HepG2 (cell line): ENCODE measurements at regions not wholly inside any gene's neighbourhood (a gene's known extent, or its start where the extent isn't known, plus 50 kb on each side); places are given as distances from the start of the nearest gene placed in this dataset.

Experiments
- ATAC-seq: fragments of 200-7000 bp; cut with Tn5 transposase; 3 replicates; pipeline ENCODE4 v1.9.1; 2020; ENCODE audit warnings: mild to moderate bottlenecking, moderate library complexity
- BruUV-seq: library from RNA; stranded (reverse); fragments of 400-500 nt; replicated peaks from 2 replicates; lab custom pipeline; 2021; lab: Mats Ljungman, UMichigan
- CTCF ChIA-PET: fragments of 300-600 bp; formaldehyde crosslinking; extraction: SDS; loops from one replicate; lab custom pipeline; 2021; ENCODE audit warnings: low total read pairs, inconsistent platforms, low intra/inter-chr PET ratio; lab: Yijun Ruan, JAX
- POLR2A ChIA-PET: fragments of 350-600 bp; sonication (Branson Sonifier 250); formaldehyde crosslinking; loops from one replicate; lab custom pipeline; 2020; ENCODE audit warnings: antibody characterized with exemption, inconsistent platforms; lab: Yijun Ruan, JAX
- DNase-seq: peaks from one replicate; pipeline ENCODE4 v3.0.0-alpha.2; 2015; ENCODE audit warnings: low spot score
- FAIRE-seq: peaks from 3 replicates; lab custom pipeline; 2011; peaks lifted over from hg19 to GRCh38; lab: Jason Lieb, UNC
- H2AFZ ChIP-seq: one replicate; pipeline ENCODE4 v1.6.1; 2011; ENCODE audit warnings: low read length, inconsistent platforms
- H3K27ac ChIP-seq: fragments of 300-600 bp; 3 replicates; pipeline ENCODE4 v1.8.0; 2011; ENCODE audit warnings: mixed run types, mild to moderate bottlenecking, mixed read lengths, low read length, inconsistent platforms; ENCODE audit not compliant: insufficient read depth; ENCODE audit errors: extremely low read length
- H3K27me3 ChIP-seq, 2 experiments: fragments of 200-600 bp in 1 of 2; 2 replicates in 1 of 2; 3 replicates in 1 of 2; pipeline versions ENCODE4 v1.6.0 to v1.8.0; 2011; ENCODE audit warnings: low read length in 2 of 2, mild to moderate bottlenecking in 2 of 2, moderate library complexity in 2 of 2, inconsistent platforms in 1 of 2; ENCODE audit not compliant: insufficient read depth in 2 of 2, control insufficient read depth in 1 of 2
- H3K36me3 ChIP-seq, 2 experiments: fragments of 200-600 bp in 1 of 2; replicated peaks in 1 of 2; 2 replicates in 1 of 2; 3 replicates in 1 of 2; pipeline versions ENCODE4 v1.5.1 to v1.8.0; 2011; ENCODE audit warnings: low read length in 2 of 2, inconsistent platforms in 1 of 2; ENCODE audit not compliant: insufficient read depth in 2 of 2, control insufficient read depth in 1 of 2
- H3K4me1 ChIP-seq: 2 replicates; pipeline ENCODE4 v1.5.1; 2012; ENCODE audit warnings: low read length, inconsistent platforms; ENCODE audit not compliant: insufficient read depth
- H3K4me2 ChIP-seq: 2 replicates; pipeline ENCODE4 v1.6.0; 2011; ENCODE audit warnings: low read depth, low read length, inconsistent platforms
- H3K4me3 ChIP-seq, 3 experiments: fragments of 200-600 bp in 1 of 3; sonication (generic), shearing (Covaris generic) in 1 of 3; replicated peaks in 1 of 3; 2 replicates each; pipeline ENCODE4 v1.5.1; 2011 to 2016; ENCODE audit warnings: low read length in 3 of 3, inconsistent platforms in 2 of 3, low read depth in 2 of 3, mild to moderate bottlenecking in 2 of 3, control low read depth in 1 of 3, mixed read lengths in 1 of 3; ENCODE audit not compliant: insufficient read depth in 1 of 3
- H3K79me2 ChIP-seq: one replicate; pipeline ENCODE4 v1.6.1; 2011; ENCODE audit warnings: low read length, inconsistent platforms; ENCODE audit not compliant: insufficient read depth
- H3K9ac ChIP-seq: 2 replicates; pipeline ENCODE4 v1.6.0; 2011; ENCODE audit warnings: mild to moderate bottlenecking, low read depth, low read length, inconsistent platforms; ENCODE audit not compliant: insufficient read depth
- H3K9me3 ChIP-seq: 2 replicates; pipeline ENCODE4 v1.5.1; 2012; ENCODE audit warnings: mild to moderate bottlenecking, low read length
- H4K20me1 ChIP-seq: 2 replicates; pipeline ENCODE4 v1.6.0; 2011; ENCODE audit warnings: inconsistent platforms, mild to moderate bottlenecking, low read length, moderate library complexity; ENCODE audit not compliant: insufficient read depth
- AKAP8 ChIP-seq: sonication (generic); formaldehyde crosslinking; IDR thresholded peaks from 2 replicates; pipeline ENCODE4 v1.5.1; 2020; ENCODE audit warnings: mild to moderate bottlenecking, missing genetic modification reagents
- ARID3A ChIP-seq: IDR thresholded peaks from 2 replicates; pipeline ENCODE4 v1.6.1; 2012; ENCODE audit warnings: low read depth, low read length, improper control_type of control experiment
- ATF7-NPFF ChIP-seq: sonication (generic); formaldehyde crosslinking; IDR thresholded peaks from 2 replicates; pipeline ENCODE4 v1.8.1; 2023; ENCODE audit warnings: mild to moderate bottlenecking, low read depth, missing genetic modification reagents, moderate library complexity
- ATRX ChIP-seq: sonication (generic); formaldehyde crosslinking; IDR thresholded peaks from 2 replicates; pipeline ENCODE4 v1.4.0; 2020; ENCODE audit warnings: missing genetic modification reagents, borderline replicate concordance
- CEBPG ChIP-seq: IDR thresholded peaks from 2 replicates; pipeline ENCODE4 v1.6.1; 2016
- E2F5 ChIP-seq: sonication (generic); formaldehyde crosslinking; conservative IDR thresholded peaks from 2 replicates; pipeline ENCODE4 v1.4.0; 2020; ENCODE audit warnings: missing genetic modification reagents
- IRF1 ChIP-seq: sonication (generic); formaldehyde crosslinking; IDR thresholded peaks from 2 replicates; pipeline ENCODE4 v1.4.0; 2020; ENCODE audit warnings: low read depth, mild to moderate bottlenecking, missing genetic modification reagents
- JUN ChIP-seq: sonication (generic); formaldehyde crosslinking; IDR thresholded peaks from 2 replicates; pipeline ENCODE4 v1.4.0; 2020; ENCODE audit warnings: mild to moderate bottlenecking, missing genetic modification reagents
- KLF15 ChIP-seq: sonication (generic); formaldehyde crosslinking; IDR thresholded peaks from 2 replicates; pipeline ENCODE4 v1.8.1; 2023; ENCODE audit warnings: borderline replicate concordance, mild to moderate bottlenecking, inconsistent platforms, missing genetic modification reagents, mixed read lengths
- MAX ChIP-seq: IDR thresholded peaks from 2 replicates; pipeline ENCODE4 v1.6.1; 2012; ENCODE audit warnings: inconsistent platforms
- PITX1 ChIP-seq: sonication (generic); formaldehyde crosslinking; IDR thresholded peaks from 2 replicates; pipeline ENCODE4 v1.5.1; 2020; ENCODE audit warnings: mild to moderate bottlenecking, missing genetic modification reagents
- SRSF4 ChIP-seq: fragments of 200-400 bp; formaldehyde crosslinking; IDR thresholded peaks from one replicate; pipeline ENCODE4 v1.6.1; 2018; ENCODE audit warnings: mild to moderate bottlenecking, low read depth, low read length, moderate library complexity; ENCODE audit not compliant: poor library complexity, severe bottlenecking
- ZNF770 ChIP-seq: sonication (generic); formaldehyde crosslinking; IDR thresholded peaks from 2 replicates; pipeline ENCODE4 v1.5.0; 2020; ENCODE audit warnings: mild to moderate bottlenecking, missing genetic modification reagents
- WGBS: methylation state at CpG from one replicate; pipeline ENCODE4 v1.1.6; 2017; ENCODE audit warnings: low lambda C conversion rate; 5-methylcytosine and 5-hydroxymethylcytosine counted together
- in situ Hi-C: cut with HindIII; loops from 2 replicates; pipeline ENCODE4 v1.10.0; 2017; ENCODE audit warnings: low pct_unique_long_range_greater_than_20kb; ENCODE audit not compliant: extremely low pct_ligation_motif_present
- intact Hi-C: fragments of 100-400 bp; cut with micrococcal nuclease; formaldehyde crosslinking; loops from one replicate; pipeline ENCODE4 v1.10.0; 2022; ENCODE audit not compliant: unreplicated experiment

- Histone ChIP-seq H3K9ac (no peak overlapping the region), H4K20me1 (no peaks in the 10 kb centered on the region), H3K79me2 (no peaks in the 10 kb centered on the region), H3K9me3 (no peaks in the 10 kb centered on the region), H2AFZ (no peak overlapping the region), H3K4me1 (no peaks in the 10 kb centered on the region), H3K36me3 (no peaks in the 10 kb centered on the region), H3K4me2 (no peak overlapping the region), H3K27me3 (0 out of 5 replicates have a peak, but pooled peaks cover 0 to 4% of the 10 kb centered on the region in 2 experiments), H3K27ac (no peak overlapping the region), H3K4me3 (no peak overlapping the region)
- ChIA-PET CTCF (no interaction called here), POLR2A (no interaction called here)
- FAIRE-seq = no peak
- WGBS = 26% methylated on average over 3 of the region's 4 CpGs
- TF ChIP-seq MAX (no peak), ATRX (CRISPR knock-in tag) (no peak), IRF1 (CRISPR knock-in tag) (no peak), ATF7-NPFF (CRISPR knock-in tag) (no peak), JUN (CRISPR knock-in tag) (no peak), CEBPG (CRISPR knock-in tag) (no peak), ARID3A (no peak), E2F5 (CRISPR knock-in tag) (no peak), ZNF770 (CRISPR knock-in tag) (no peak), KLF15 (CRISPR knock-in tag) (no peak), AKAP8 (CRISPR knock-in tag) (no peak), SRSF4 (no peak), PITX1 (CRISPR knock-in tag) (no peak)
- in situ Hi-C loops (no loop called here), intact Hi-C loops (no loop called here)
- BruUV-seq = no TSS peak
- DNase-seq = no peak
- no peak for ATAC-seq
Measured at GRCh38 chr2:59824314-59824713, 729.1 kb downstream of the BCL11A start.
